Inferior parietal cortex (tissue), 1 donor: ENCODE measurements at regions not wholly inside any gene's neighbourhood (a gene's known extent, or its start where the extent isn't known, plus 50 kb on each side); places are given as distances from the start of the nearest gene placed in this dataset.
A peak's percentile ranks its signal among the peaks of the same experiment; 100 is the strongest.

Source experiments
- DNase-seq: peaks from one replicate; pipeline ENCODE4 v3.0.0-alpha.2; 2016; ENCODE audit errors: extremely low spot score

- no peak for DNase-seq
Observed at GRCh38 chr7:130927062-130927461, 193.1 kb upstream of the KLF14 start.

GRCh38 chr7:130927564-130927963 lies 193.6 kb upstream of the KLF14 start:
- no peak for DNase-seq

GRCh38 chr7:130929896-130930659 lies 196.1 kb upstream of the KLF14 start:
- DNase-seq: no peak

GRCh38 chr7:130930681-130931080 lies 196.7 kb upstream of the KLF14 start:
- DNase-seq: no peak

GRCh38 chr7:130931423-130931822 lies 197.4 kb upstream of the KLF14 start:
- no peak for DNase-seq

GRCh38 chr7:130932088-130932487 lies 198.1 kb upstream of the KLF14 start:
- no peak for DNase-seq

GRCh38 chr7:130932667-130933432 lies 198.8 kb upstream of the KLF14 start:
- no peak for DNase-seq

GRCh38 chr7:130933919-130934318 lies 199.9 kb upstream of the KLF14 start:
- no peak for DNase-seq

GRCh38 chr7:130935564-130936157 lies 201.7 kb upstream of the KLF14 start:
- DNase-seq: no peak

- no peak for DNase-seq
Observed at GRCh38 chr7:130936202-130936931, 202.4 kb upstream of the KLF14 start.

- no peak for DNase-seq
Observed at GRCh38 chr7:130937016-130937415, 203.0 kb upstream of the KLF14 start.

GRCh38 chr7:130937830-130938229 lies 203.8 kb upstream of the KLF14 start:
- no peak for DNase-seq

GRCh38 chr7:130938661-130939060 lies 204.7 kb upstream of the KLF14 start:
- no peak for DNase-seq

- DNase-seq: no peak
Observed at GRCh38 chr7:130939321-130940095, 205.5 kb upstream of the KLF14 start.

GRCh38 chr7:130940326-130940725 lies 206.3 kb upstream of the KLF14 start:
- DNase-seq: no peak

GRCh38 chr7:130940907-130941306 lies 206.9 kb upstream of the KLF14 start:
- no peak for DNase-seq

- DNase-seq: peak; percentile 44
Observed at GRCh38 chr7:130941322-130942210, 207.6 kb upstream of the KLF14 start.

GRCh38 chr7:130942211-130942964 lies 208.4 kb upstream of the KLF14 start:
- DNase-seq: no peak

GRCh38 chr7:130943336-130943901 lies 209.4 kb upstream of the KLF14 start:
- no peak for DNase-seq
